ENCODE measurements at regions not wholly inside any gene's neighbourhood (a gene's known extent, or its start where the extent isn't known, plus 50 kb on each side); places are given as distances from the start of the nearest gene placed in this dataset.

- Mint-ChIP-seq H3K27me3 (no peaks in the 10 kb centered on the region), H3K9me3 (no peaks in the 10 kb centered on the region), H3K27ac (no peak overlapping the region), H3K4me3 (no peak overlapping the region), H3K36me3 (ENCODE audit: insufficient read depth) (peaks cover 4% of the 10 kb centered on the region), H3K4me1 (ENCODE audit: low read depth in 2 of 2) (no peaks in the 10 kb centered on the region)
- no peak for DNase-seq
- ATAC-seq (replicated peaks) = no peak
These were observed 58.6 kb upstream of the IRF2BP2 start for GRCh38 chr1:234668577-234668955.

DNA sequence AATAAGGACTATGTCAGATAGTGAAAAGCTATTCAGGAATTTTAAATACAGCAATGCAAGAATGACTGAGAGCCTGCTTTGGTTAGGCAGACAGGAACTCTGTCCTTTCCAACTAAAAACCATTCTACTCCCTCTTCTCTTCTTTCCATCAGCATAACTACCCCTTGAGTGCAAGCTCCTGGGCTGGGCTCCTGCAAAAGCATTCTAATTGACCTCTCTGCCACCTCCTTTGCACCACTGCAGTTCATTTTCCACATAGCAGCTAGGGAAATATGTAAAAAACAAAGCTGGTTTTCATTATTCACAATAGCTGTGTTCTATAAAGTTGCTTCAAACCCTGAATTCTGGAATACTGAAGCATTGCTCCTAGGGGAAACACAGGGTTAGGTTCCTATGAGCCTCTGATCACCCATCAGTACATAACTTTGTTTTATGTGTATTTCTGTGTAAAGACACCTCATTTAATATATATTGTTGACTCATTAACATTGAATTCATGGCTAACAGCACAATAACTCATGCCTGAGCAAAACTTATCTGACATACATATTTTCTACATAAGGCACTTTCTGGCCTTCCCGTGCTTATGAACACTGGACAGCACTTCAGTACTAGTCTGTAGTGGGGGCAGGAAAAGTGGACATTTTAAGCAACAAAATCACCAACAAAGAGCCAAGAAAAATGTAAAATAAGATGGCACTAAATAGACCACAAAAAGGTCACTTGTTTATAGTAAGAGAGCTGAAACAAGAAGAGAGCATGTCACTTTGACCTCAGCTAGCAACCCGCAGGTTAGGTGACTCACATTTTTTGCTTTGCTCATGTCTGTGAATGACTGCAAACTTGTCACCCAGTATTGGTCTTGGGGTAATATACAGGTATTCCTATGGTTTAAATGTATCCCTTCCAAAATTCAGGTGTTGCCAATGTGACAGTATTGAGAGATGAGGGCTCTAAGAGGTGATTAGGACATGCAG lies 57.9 kb upstream of the IRF2BP2 start:
- Mint-ChIP-seq H3K36me3 (ENCODE audit: insufficient read depth) (peaks cover 4% of the 10 kb centered on the region), H3K4me3 (no peak overlapping the region), H3K4me1 (ENCODE audit: low read depth in 2 of 2) (no peaks in the 10 kb centered on the region), H3K27ac (no peak overlapping the region), H3K27me3 (no peaks in the 10 kb centered on the region), H3K9me3 (no peaks in the 10 kb centered on the region)
- no peak for ATAC-seq (replicated peaks)
- no peak for DNase-seq

- Mint-ChIP-seq H3K9me3 (no peaks in the 10 kb centered on the region), H3K27me3 (no peaks in the 10 kb centered on the region), H3K36me3 (ENCODE audit: insufficient read depth) (peaks cover 4% of the 10 kb centered on the region), H3K4me3 (no peak overlapping the region), H3K27ac (no peak overlapping the region), H3K4me1 (ENCODE audit: low read depth in 2 of 2) (no peaks in the 10 kb centered on the region)
- DNase-seq (no peak), ATAC-seq (replicated peaks) (no peak)
These were observed 56.8 kb upstream of the IRF2BP2 start for GRCh38 chr1:234666761-234667160.

- peaks cover 4% of the 10 kb centered on the region for H3K36me3 Mint-ChIP-seq (ENCODE audit: insufficient read depth)
- H3K9me3 Mint-ChIP-seq = no peaks in the 10 kb centered on the region
- DNase-seq (no peak), ATAC-seq (replicated peaks) (no peak)
- no peak overlapping the region for H3K4me3 Mint-ChIP-seq
- no peaks in the 10 kb centered on the region for H3K4me1 Mint-ChIP-seq (ENCODE audit: low read depth in 2 of 2)
- H3K27ac Mint-ChIP-seq = no peak overlapping the region
- H3K27me3 Mint-ChIP-seq = no peaks in the 10 kb centered on the region
These were observed 56.1 kb upstream of the IRF2BP2 start for GRCh38 chr1:234665975-234666605.

DNA sequence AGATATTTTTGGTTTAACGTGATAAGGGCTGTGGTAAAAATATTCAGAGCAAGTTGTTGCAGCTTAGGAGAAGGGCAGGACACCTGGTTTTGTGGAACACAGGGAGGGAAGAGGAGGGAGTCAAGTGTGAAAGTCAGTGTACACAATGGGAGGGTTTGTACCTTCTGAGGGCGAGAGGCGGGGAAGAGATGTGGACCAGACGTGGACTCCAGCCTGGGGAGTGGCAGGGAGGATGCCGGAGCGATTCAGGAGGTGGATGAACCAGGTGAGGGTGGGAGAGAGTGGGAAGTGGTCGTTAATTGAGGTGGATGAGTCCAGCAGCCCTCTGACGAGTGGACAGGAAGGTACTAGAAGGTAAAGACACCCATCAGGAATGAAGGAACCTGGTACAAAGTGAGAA lies 52.2 kb upstream of the IRF2BP2 start:
- ATAC-seq (replicated peaks) (no peak), DNase-seq (no peak)
- no peaks in the 10 kb centered on the region for H3K9me3 Mint-ChIP-seq
- no peaks in the 10 kb centered on the region for H3K27me3 Mint-ChIP-seq
- H3K4me1 Mint-ChIP-seq (ENCODE audit: low read depth in 2 of 2) = peaks cover 0 to 1% of the 10 kb centered on the region in 2 donors
- no peak overlapping the region for H3K27ac Mint-ChIP-seq
- H3K4me3 Mint-ChIP-seq = no peak overlapping the region
- peaks cover 4% of the 10 kb centered on the region for H3K36me3 Mint-ChIP-seq (ENCODE audit: insufficient read depth)

DNA sequence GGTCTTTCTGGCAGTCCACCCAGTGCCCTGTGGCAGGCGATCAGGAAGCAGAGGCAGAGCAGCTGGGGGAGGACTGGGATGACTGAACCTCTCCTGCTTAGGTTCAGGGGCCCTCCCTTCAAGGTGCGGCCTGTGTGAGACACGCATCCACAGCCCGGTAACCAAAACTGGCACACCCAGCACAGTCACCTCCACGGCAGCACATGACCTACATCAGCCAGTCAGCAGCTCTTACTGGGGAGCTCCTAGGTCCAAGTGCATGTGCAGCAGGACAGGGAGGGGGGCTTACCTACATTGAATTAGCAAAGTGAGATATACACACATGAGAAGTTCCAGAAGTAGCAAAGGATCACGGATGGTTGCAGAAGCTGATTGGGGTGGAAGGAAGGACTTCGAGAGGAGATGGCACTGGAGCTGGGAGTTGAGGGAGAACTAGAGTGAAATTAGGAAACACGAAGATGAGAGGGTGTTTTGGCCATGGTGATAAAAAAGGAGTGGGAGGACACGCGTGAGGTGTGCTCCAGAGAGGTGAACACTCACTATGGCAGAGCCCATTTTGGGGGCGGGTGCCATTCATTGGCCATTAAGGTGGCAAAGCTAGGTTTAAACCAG lies 51.4 kb upstream of the IRF2BP2 start:
- DNase-seq (no peak), ATAC-seq (replicated peaks) (no peak)
- Mint-ChIP-seq H3K9me3 (no peaks in the 10 kb centered on the region), H3K4me3 (no peak overlapping the region), H3K27me3 (no peaks in the 10 kb centered on the region), H3K36me3 (ENCODE audit: insufficient read depth) (peaks cover 4% of the 10 kb centered on the region), H3K27ac (no peak overlapping the region), H3K4me1 (ENCODE audit: low read depth in 2 of 2) (peaks cover 0 to 3% of the 10 kb centered on the region in 2 donors)

GRCh38 chr1:234660536-234661316 lies 50.7 kb upstream of the IRF2BP2 start:
- ATAC-seq (replicated peaks) = no peak
- Mint-ChIP-seq H3K4me1 (ENCODE audit: low read depth in 2 of 2) (peaks cover 0 to 3% of the 10 kb centered on the region in 2 donors), H3K9me3 (no peaks in the 10 kb centered on the region), H3K4me3 (no peak overlapping the region), H3K27me3 (no peaks in the 10 kb centered on the region), H3K27ac (no peak overlapping the region), H3K36me3 (ENCODE audit: insufficient read depth) (peaks cover 4% of the 10 kb centered on the region)
- DNase-seq = no peak

All from effector memory CD8-positive, alpha-beta T cell (primary cell).